ENCODE measurements at regions not wholly inside any gene's neighbourhood (a gene's known extent, or its start where the extent isn't known, plus 50 kb on each side); places are given as distances from the start of the nearest gene placed in this dataset.

DNA sequence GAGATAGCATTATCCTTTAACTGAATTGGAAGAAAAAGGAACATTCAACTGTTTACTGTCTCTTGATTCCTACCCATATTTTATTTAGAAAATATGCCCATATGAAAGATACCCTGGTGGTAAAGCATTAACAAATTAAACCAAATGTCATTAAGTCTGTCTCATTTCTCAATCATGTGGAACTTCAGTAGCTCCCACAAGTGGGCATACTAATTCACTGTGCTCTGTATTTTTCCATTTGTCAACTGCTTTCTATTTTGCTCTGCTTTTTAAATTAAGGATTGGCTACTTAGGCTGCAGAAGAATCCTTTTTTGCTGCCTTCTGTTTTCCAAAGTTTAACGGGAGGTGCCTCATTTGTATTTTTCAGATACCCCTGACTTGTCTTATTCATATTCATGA lies 77.2 kb downstream of the DDIT4L start:
- no peaks in the 10 kb centered on the region for H3K9me3 ChIP-seq (ENCODE audit: low read depth, low read length, poor library complexity, severe bottlenecking)
- intact Hi-C loops (cut with micrococcal nuclease; ENCODE audit: unreplicated experiment) = no loop called here
- H3K27me3 ChIP-seq (replicated peaks; ENCODE audit: insufficient read depth, low read depth, low read length, poor library complexity) = no peaks in the 10 kb centered on the region
- BruUV-seq (replicated peaks) = no TSS peak
- DNase-seq (ENCODE audit: low spot score) = no peak
- no peak for TF ChIP-seq EZH2 (IDR thresholded peaks at IDR 0.05; ENCODE audit: borderline replicate concordance, low read depth, low read length, poor library complexity, severe bottlenecking)
- TF ChIP-seq, protein P1, sequence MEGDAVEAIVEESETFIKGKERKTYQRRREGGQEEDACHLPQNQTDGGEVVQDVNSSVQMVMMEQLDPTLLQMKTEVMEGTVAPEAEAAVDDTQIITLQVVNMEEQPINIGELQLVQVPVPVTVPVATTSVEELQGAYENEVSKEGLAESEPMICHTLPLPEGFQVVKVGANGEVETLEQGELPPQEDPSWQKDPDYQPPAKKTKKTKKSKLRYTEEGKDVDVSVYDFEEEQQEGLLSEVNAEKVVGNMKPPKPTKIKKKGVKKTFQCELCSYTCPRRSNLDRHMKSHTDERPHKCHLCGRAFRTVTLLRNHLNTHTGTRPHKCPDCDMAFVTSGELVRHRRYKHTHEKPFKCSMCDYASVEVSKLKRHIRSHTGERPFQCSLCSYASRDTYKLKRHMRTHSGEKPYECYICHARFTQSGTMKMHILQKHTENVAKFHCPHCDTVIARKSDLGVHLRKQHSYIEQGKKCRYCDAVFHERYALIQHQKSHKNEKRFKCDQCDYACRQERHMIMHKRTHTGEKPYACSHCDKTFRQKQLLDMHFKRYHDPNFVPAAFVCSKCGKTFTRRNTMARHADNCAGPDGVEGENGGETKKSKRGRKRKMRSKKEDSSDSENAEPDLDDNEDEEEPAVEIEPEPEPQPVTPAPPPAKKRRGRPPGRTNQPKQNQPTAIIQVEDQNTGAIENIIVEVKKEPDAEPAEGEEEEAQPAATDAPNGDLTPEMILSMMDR (conservative IDR thresholded peaks at IDR 0.05; ENCODE audit: low read depth, low read length) = no peak
- POLR2A ChIA-PET (ENCODE audit: low non-redundant PET) = no interaction called here
- H3K4me3 ChIP-seq (ENCODE audit: low read depth, low read length, poor library complexity, severe bottlenecking) = no peak overlapping the region
- peaks cover 32% of the 10 kb centered on the region for H3K4me1 ChIP-seq (ENCODE audit: insufficient read depth, low read length, poor library complexity, severe bottlenecking)
- CTCF ChIA-PET = no interaction called here
- H3K36me3 ChIP-seq (ENCODE audit: insufficient read depth, low read length, poor library complexity, severe bottlenecking) = no peaks in the 10 kb centered on the region
- H3K27ac ChIP-seq (ENCODE audit: low read depth, low read length, poor library complexity, severe bottlenecking) = no peak overlapping the region

- BruUV-seq (replicated peaks) = no TSS peak
- TF ChIP-seq, protein P1 (conservative IDR thresholded peaks at IDR 0.05; ENCODE audit: low read depth, low read length) = no peak
- TF ChIP-seq EZH2 (IDR thresholded peaks at IDR 0.05; ENCODE audit: borderline replicate concordance, low read depth, low read length, poor library complexity, severe bottlenecking) = no peak
- no peaks in the 10 kb centered on the region for H3K36me3 ChIP-seq (ENCODE audit: insufficient read depth, low read length, poor library complexity, severe bottlenecking)
- no peak for DNase-seq (ENCODE audit: low spot score)
- no peaks in the 10 kb centered on the region for H3K27me3 ChIP-seq (replicated peaks; ENCODE audit: insufficient read depth, low read depth, low read length, poor library complexity)
- no peaks in the 10 kb centered on the region for H3K9me3 ChIP-seq (ENCODE audit: low read depth, low read length, poor library complexity, severe bottlenecking)
- intact Hi-C loops (cut with micrococcal nuclease; ENCODE audit: unreplicated experiment) = no loop called here
- peaks cover 24% of the 10 kb centered on the region for H3K4me1 ChIP-seq (ENCODE audit: insufficient read depth, low read length, poor library complexity, severe bottlenecking)
- no peak overlapping the region for H3K27ac ChIP-seq (ENCODE audit: low read depth, low read length, poor library complexity, severe bottlenecking)
- H3K4me3 ChIP-seq (ENCODE audit: low read depth, low read length, poor library complexity, severe bottlenecking) = no peak overlapping the region
- ChIA-PET POLR2A (ENCODE audit: low non-redundant PET) (no interaction called here), CTCF (no interaction called here)
Observed at GRCh38 chr4:100109921-100110320, 80.3 kb downstream of the DDIT4L start.

DNA sequence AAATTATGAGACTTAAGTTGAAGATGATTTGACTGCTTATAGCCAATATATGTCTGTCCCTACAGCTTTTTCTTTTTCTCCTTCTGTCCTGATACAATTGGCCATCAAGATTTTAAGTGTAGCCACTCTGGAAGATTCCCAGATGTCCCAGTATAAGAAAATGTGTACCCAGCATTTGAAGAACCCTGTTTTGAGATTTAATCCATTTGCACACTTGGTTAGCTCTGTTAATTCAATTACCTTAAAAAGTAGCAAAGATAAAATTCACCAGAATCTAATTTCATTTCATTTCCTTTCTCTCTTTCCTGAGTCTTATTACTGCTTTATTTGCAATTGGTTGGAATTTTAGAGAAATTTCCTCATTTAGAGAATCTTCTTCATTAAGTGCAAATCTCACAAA lies 81.4 kb downstream of the DDIT4L start:
- BruUV-seq (replicated peaks) = no TSS peak
- H3K9me3 ChIP-seq (ENCODE audit: low read depth, low read length, poor library complexity, severe bottlenecking) = no peaks in the 10 kb centered on the region
- DNase-seq (ENCODE audit: low spot score) = no peak
- H3K4me1 ChIP-seq (ENCODE audit: insufficient read depth, low read length, poor library complexity, severe bottlenecking) = peaks cover 23% of the 10 kb centered on the region
- no peaks in the 10 kb centered on the region for H3K36me3 ChIP-seq (ENCODE audit: insufficient read depth, low read length, poor library complexity, severe bottlenecking)
- CTCF ChIA-PET = no interaction called here
- intact Hi-C loops (cut with micrococcal nuclease; ENCODE audit: unreplicated experiment) = no loop called here
- H3K27ac ChIP-seq (ENCODE audit: low read depth, low read length, poor library complexity, severe bottlenecking) = no peak overlapping the region
- TF ChIP-seq, protein P1 (conservative IDR thresholded peaks at IDR 0.05; ENCODE audit: low read depth, low read length) = no peak
- TF ChIP-seq EZH2 (IDR thresholded peaks at IDR 0.05; ENCODE audit: borderline replicate concordance, low read depth, low read length, poor library complexity, severe bottlenecking) = no peak
- H3K4me3 ChIP-seq (ENCODE audit: low read depth, low read length, poor library complexity, severe bottlenecking) = no peak overlapping the region
- POLR2A ChIA-PET (ENCODE audit: low non-redundant PET) = no interaction called here
- no peaks in the 10 kb centered on the region for H3K27me3 ChIP-seq (replicated peaks; ENCODE audit: insufficient read depth, low read depth, low read length, poor library complexity)

Measured in A673 (cell line).